Stomach (tissue), 4 donors: ENCODE measurements at regions not wholly inside any gene's neighbourhood (a gene's known extent, or its start where the extent isn't known, plus 50 kb on each side); places are given as distances from the start of the nearest gene placed in this dataset.

Experiments used
- POLR2AphosphoS5 ChIP-seq, 3 donors: sonication (generic); formaldehyde crosslinking; IDR thresholded peaks; one replicate each; pipeline ENCODE4 v1.6.1; 2016; ENCODE audit warnings: antibody characterized with exemption in 3 of 3
- TF ChIP-seq, protein P1 (sequence below), 7 experiments: fragments of 450-650 bp in 4 of 7; fragments of 200-600 bp in 3 of 7; sonication (generic) in 3 of 7; IDR thresholded peaks; one replicate each; pipeline ENCODE4 v1.5.1; 2016 to 2019; ENCODE audit warnings: antibody characterized with exemption in 7 of 7, control low read depth in 2 of 7, mild to moderate bottlenecking in 1 of 7

DNA sequence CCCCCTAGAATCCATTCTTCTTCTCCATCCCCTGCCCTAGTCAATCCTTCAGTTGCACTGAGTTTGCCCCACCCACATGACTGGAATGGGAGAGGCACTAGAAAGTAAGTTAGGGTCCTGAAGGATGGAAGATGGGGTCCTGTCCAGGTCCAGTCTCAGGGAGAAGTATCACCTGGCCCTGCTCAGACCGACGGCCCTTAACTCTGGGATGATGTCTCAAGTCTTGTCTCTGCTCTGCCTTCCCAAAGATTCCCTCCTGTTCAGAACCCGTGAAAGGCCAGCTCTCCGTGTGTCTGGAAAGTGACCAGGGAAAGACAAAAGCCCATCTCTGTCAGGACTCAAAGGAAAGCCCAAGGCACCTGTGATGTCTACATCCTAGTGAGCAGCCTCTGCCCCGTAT lies 88.8 kb downstream of the OAT start:
- no peak for TF ChIP-seq POLR2AphosphoS5 (IDR thresholded peaks at IDR 0.05)
- TF ChIP-seq, protein P1, sequence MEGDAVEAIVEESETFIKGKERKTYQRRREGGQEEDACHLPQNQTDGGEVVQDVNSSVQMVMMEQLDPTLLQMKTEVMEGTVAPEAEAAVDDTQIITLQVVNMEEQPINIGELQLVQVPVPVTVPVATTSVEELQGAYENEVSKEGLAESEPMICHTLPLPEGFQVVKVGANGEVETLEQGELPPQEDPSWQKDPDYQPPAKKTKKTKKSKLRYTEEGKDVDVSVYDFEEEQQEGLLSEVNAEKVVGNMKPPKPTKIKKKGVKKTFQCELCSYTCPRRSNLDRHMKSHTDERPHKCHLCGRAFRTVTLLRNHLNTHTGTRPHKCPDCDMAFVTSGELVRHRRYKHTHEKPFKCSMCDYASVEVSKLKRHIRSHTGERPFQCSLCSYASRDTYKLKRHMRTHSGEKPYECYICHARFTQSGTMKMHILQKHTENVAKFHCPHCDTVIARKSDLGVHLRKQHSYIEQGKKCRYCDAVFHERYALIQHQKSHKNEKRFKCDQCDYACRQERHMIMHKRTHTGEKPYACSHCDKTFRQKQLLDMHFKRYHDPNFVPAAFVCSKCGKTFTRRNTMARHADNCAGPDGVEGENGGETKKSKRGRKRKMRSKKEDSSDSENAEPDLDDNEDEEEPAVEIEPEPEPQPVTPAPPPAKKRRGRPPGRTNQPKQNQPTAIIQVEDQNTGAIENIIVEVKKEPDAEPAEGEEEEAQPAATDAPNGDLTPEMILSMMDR (IDR thresholded peaks at IDR 0.05): no peak
